ENCODE measurements at regions not wholly inside any gene's neighbourhood (a gene's known extent, or its start where the extent isn't known, plus 50 kb on each side); places are given as distances from the start of the nearest gene placed in this dataset.
"Not testable (repeated sequence)": the region's sequence is repeated elsewhere in the genome, so short reads cannot be mapped to it uniquely, and the experiment has no call there.

GRCh38 chr12:92389466-92389865, 243.8 kb upstream of the BTG1 start:
- no peak for DNase-seq

- no peak for DNase-seq
Measured at GRCh38 chr12:92385296-92385695, 239.7 kb upstream of the BTG1 start.

- DNase-seq: no peak
Measured at GRCh38 chr12:92384571-92384970, 238.9 kb upstream of the BTG1 start.

GRCh38 chr12:92382383-92382878, 236.8 kb upstream of the BTG1 start:
- DNase-seq: no peak

- no peak for DNase-seq
Measured at GRCh38 chr12:92381856-92382255, 236.2 kb upstream of the BTG1 start.

GRCh38 chr12:92378682-92379479, 233.2 kb upstream of the BTG1 start:
- no peak for DNase-seq

- DNase-seq: not testable (repeated sequence)
Measured at GRCh38 chr12:92375504-92375903, 229.9 kb upstream of the BTG1 start.

GRCh38 chr12:92370828-92371227, 225.2 kb upstream of the BTG1 start:
- DNase-seq: no peak

GRCh38 chr12:92369636-92370035, 224.0 kb upstream of the BTG1 start:
- DNase-seq: no peak

GRCh38 chr12:92369056-92369455, 223.4 kb upstream of the BTG1 start:
- no peak for DNase-seq

- DNase-seq: peak; percentile 36
Measured at GRCh38 chr12:92365836-92366235, 220.2 kb upstream of the BTG1 start.

- peak; percentile 4 for DNase-seq
Measured at GRCh38 chr12:92365333-92365732, 219.7 kb upstream of the BTG1 start.

GRCh38 chr12:92363295-92364146, 217.9 kb upstream of the BTG1 start:
- DNase-seq: peak; percentile 26

GRCh38 chr12:92362785-92363184, 217.1 kb upstream of the BTG1 start:
- DNase-seq: peak; percentile 2

GRCh38 chr12:92362126-92362525, 216.5 kb upstream of the BTG1 start:
- DNase-seq: no peak

GRCh38 chr12:92360543-92360942, 214.9 kb upstream of the BTG1 start:
- DNase-seq: no peak

GRCh38 chr12:92359581-92360209, 214.0 kb upstream of the BTG1 start:
- DNase-seq: no peak

GRCh38 chr12:92357584-92358261, 212.1 kb upstream of the BTG1 start:
- no peak for DNase-seq

- no peak for DNase-seq
Measured at GRCh38 chr12:92356425-92356824, 210.8 kb upstream of the BTG1 start.

GRCh38 chr12:92349635-92350034, 204.0 kb upstream of the BTG1 start:
- no peak for DNase-seq

- no peak for DNase-seq
Measured at GRCh38 chr12:92342574-92342973, 196.9 kb upstream of the BTG1 start.

GRCh38 chr12:92341065-92341668, 195.5 kb upstream of the BTG1 start:
- DNase-seq: no peak

Data from NCI-H1436 (cell line).